CD14-positive monocyte (primary cell): ENCODE measurements at regions not wholly inside any gene's neighbourhood (a gene's known extent, or its start where the extent isn't known, plus 50 kb on each side); places are given as distances from the start of the nearest gene placed in this dataset.

ENCODE experiments used
- DNase-seq, 3 donors: peaks; one replicate each; pipeline ENCODE4 v3.0.0-alpha.2; 2011 to 2022
- H2AFZ ChIP-seq: 2 replicates; pipeline ENCODE4 v1.6.0; 2012; ENCODE audit warnings: mild to moderate bottlenecking, low read depth, low read length, inconsistent platforms; ENCODE audit not compliant: insufficient read depth, poor library complexity, severe bottlenecking
- H3K27ac ChIP-seq, 2 donors: 1 replicate in 1 of 2; 2 replicates in 1 of 2; pipeline ENCODE4 v1.5.1; 2012 to 2013; ENCODE audit warnings: low read length in 2 of 2, control low read depth in 1 of 2, inconsistent platforms in 1 of 2, low read depth in 1 of 2, mild to moderate bottlenecking in 1 of 2
- H3K27me3 ChIP-seq, 2 donors: one replicate each; pipeline versions ENCODE4 v1.6.0 to v1.6.1; 2011 to 2013; ENCODE audit warnings: low read length in 2 of 2; ENCODE audit not compliant: control insufficient read depth in 2 of 2, insufficient read depth in 2 of 2
- H3K36me3 ChIP-seq, 2 donors: replicated peaks in 1 of 2; 1 replicate in 1 of 2; 2 replicates in 1 of 2; pipeline versions ENCODE4 v1.5.1 to v1.6.1; 2012 to 2013; ENCODE audit warnings: low read length in 2 of 2, control low read depth in 1 of 2, inconsistent platforms in 1 of 2, mild to moderate bottlenecking in 1 of 2; ENCODE audit not compliant: insufficient read depth in 2 of 2, control insufficient read depth in 1 of 2
- H3K4me1 ChIP-seq, 2 donors: 1 replicate in 1 of 2; 2 replicates in 1 of 2; pipeline versions ENCODE4 v1.5.1 to v1.6.1; 2012 to 2013; ENCODE audit warnings: low read length in 2 of 2, control low read depth in 1 of 2, inconsistent platforms in 1 of 2, mild to moderate bottlenecking in 1 of 2, moderate library complexity in 1 of 2; ENCODE audit not compliant: insufficient read depth in 2 of 2, control insufficient read depth in 1 of 2
- H3K4me2 ChIP-seq: replicated peaks from 2 replicates; pipeline ENCODE3; 2012; ENCODE audit warnings: low read length, moderate library complexity, mild to moderate bottlenecking; ENCODE audit not compliant: poor library complexity, severe bottlenecking; ENCODE audit errors: extremely low read depth
- H3K4me3 ChIP-seq, 3 experiments: fragments of 200-600 bp in 1 of 3; sonication (generic) in 1 of 3; replicated peaks in 1 of 3; 1 replicate in 2 of 3; 2 replicates in 1 of 3; pipeline ENCODE4 v1.5.1; 2011 to 2013; ENCODE audit warnings: low read length in 3 of 3, mild to moderate bottlenecking in 3 of 3, control low read depth in 2 of 3, low read depth in 2 of 3, inconsistent platforms in 1 of 3, moderate library complexity in 1 of 3
- H3K79me2 ChIP-seq: 2 replicates; pipeline ENCODE4 v1.6.0; 2012; ENCODE audit warnings: mild to moderate bottlenecking, control low read depth, inconsistent platforms, low read length, moderate library complexity; ENCODE audit not compliant: insufficient read depth
- H3K9ac ChIP-seq: 2 replicates; pipeline ENCODE4 v1.6.0; 2017; ENCODE audit warnings: low read length, mild to moderate bottlenecking; ENCODE audit not compliant: insufficient read depth, poor library complexity, severe bottlenecking
- H3K9me3 ChIP-seq, 2 donors: replicated peaks in 1 of 2; 1 replicate in 1 of 2; 2 replicates in 1 of 2; pipeline versions ENCODE4 v1.5.1 to v1.6.1; 2012 to 2013; ENCODE audit warnings: low read length in 2 of 2, control low read depth in 1 of 2; ENCODE audit not compliant: control insufficient read depth in 1 of 2, insufficient read depth in 1 of 2
- H4K20me1 ChIP-seq: 2 replicates; pipeline ENCODE4 v1.6.0; 2012; ENCODE audit warnings: mild to moderate bottlenecking, low read length, control low read depth, moderate library complexity; ENCODE audit not compliant: insufficient read depth
- H3K27ac Mint-ChIP-seq, 7 donors: one replicate each; pipeline ENCODE4 v1.8.0; 2020; ENCODE audit warnings: mild to moderate bottlenecking in 7 of 7, mixed read lengths in 7 of 7, moderate library complexity in 6 of 7, inconsistent platforms in 2 of 7
- H3K27me3 Mint-ChIP-seq, 3 donors: one replicate each; pipeline ENCODE4 v1.8.0; 2021 to 2022; ENCODE audit warnings: low read depth in 3 of 3, mild to moderate bottlenecking in 3 of 3, mixed read lengths in 3 of 3, moderate library complexity in 3 of 3, inconsistent platforms in 1 of 3
- H3K36me3 Mint-ChIP-seq, 2 donors: one replicate each; pipeline ENCODE4 v1.8.0; 2020; ENCODE audit warnings: mixed read lengths in 2 of 2, inconsistent platforms in 1 of 2, mild to moderate bottlenecking in 1 of 2
- H3K4me1 Mint-ChIP-seq: one replicate; pipeline ENCODE4 v1.8.0; 2020; ENCODE audit warnings: mild to moderate bottlenecking, mixed read lengths
- H3K4me3 Mint-ChIP-seq, 2 donors: one replicate each; pipeline ENCODE4 v1.8.0; 2020; ENCODE audit warnings: mild to moderate bottlenecking in 2 of 2, mixed read lengths in 2 of 2, moderate library complexity in 1 of 2
- H3K9me3 Mint-ChIP-seq, 7 donors: one replicate each; pipeline ENCODE4 v1.8.0; 2020 to 2022; ENCODE audit warnings: mixed read lengths in 7 of 7, mild to moderate bottlenecking in 6 of 7, moderate library complexity in 6 of 7, inconsistent platforms in 2 of 7
- intact Hi-C, 2 donors: fragments of 100-400 bp; cut with micrococcal nuclease; formaldehyde crosslinking; loops; one replicate each; pipeline versions ENCODE4 v1.15.0 to v1.15.1; 2023
- TF ChIP-seq, protein P1 (sequence below): fragments of 200-600 bp; IDR thresholded peaks from one replicate; pipeline ENCODE4 v1.8.0; 2022; ENCODE audit warnings: antibody characterized with exemption, mild to moderate bottlenecking

DNA sequence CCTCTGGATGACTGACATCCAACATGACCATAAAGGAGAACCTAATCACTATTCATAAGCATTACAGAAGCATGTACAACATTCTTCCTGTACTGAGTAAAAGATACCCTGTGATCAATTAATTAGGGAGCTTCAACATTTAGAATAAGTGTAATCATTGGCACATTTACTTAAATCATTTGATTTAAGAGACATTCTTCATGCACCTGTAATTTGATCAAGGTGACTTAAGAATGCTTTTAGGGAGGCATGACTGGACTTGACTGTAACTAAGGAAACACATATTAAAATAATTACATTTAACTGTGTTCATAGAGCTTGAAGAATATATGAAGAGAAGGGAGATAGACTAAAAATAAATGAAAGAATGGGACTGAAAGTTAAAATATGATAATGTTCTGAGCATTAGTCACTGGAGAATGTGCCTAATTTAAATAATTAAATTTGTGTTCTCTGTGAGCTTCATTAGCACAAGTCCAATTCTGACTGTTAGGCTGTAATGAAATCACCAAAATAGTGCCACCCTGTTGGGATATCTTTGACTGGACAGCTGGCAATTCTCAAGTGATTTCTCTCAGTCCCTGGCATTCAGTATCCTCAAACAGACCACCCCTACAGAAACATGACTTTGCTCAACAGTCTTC lies 295.5 kb upstream of the ADGRB3 start:
- H3K9ac ChIP-seq: no peak overlapping the region
- intact Hi-C loops: no loop called here
- no peaks in the 10 kb centered on the region for H3K36me3 ChIP-seq
- H2AFZ ChIP-seq: no peak overlapping the region
- no peaks in the 10 kb centered on the region for H3K4me1 Mint-ChIP-seq
- H3K4me2 ChIP-seq: no peak overlapping the region
- no peaks in the 10 kb centered on the region for H3K9me3 ChIP-seq
- H3K36me3 Mint-ChIP-seq: no peaks in the 10 kb centered on the region
- H3K4me3 ChIP-seq: no peak overlapping the region
- no peaks in the 10 kb centered on the region for H3K27me3 Mint-ChIP-seq
- H4K20me1 ChIP-seq: no peaks in the 10 kb centered on the region
- DNase-seq: no peak
- TF ChIP-seq, protein P1, sequence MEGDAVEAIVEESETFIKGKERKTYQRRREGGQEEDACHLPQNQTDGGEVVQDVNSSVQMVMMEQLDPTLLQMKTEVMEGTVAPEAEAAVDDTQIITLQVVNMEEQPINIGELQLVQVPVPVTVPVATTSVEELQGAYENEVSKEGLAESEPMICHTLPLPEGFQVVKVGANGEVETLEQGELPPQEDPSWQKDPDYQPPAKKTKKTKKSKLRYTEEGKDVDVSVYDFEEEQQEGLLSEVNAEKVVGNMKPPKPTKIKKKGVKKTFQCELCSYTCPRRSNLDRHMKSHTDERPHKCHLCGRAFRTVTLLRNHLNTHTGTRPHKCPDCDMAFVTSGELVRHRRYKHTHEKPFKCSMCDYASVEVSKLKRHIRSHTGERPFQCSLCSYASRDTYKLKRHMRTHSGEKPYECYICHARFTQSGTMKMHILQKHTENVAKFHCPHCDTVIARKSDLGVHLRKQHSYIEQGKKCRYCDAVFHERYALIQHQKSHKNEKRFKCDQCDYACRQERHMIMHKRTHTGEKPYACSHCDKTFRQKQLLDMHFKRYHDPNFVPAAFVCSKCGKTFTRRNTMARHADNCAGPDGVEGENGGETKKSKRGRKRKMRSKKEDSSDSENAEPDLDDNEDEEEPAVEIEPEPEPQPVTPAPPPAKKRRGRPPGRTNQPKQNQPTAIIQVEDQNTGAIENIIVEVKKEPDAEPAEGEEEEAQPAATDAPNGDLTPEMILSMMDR: no peak
- H3K27ac Mint-ChIP-seq: no peak overlapping the region
- H3K27me3 ChIP-seq: no peaks in the 10 kb centered on the region
- H3K4me3 Mint-ChIP-seq: no peak overlapping the region
- no peaks in the 10 kb centered on the region for H3K79me2 ChIP-seq
- H3K27ac ChIP-seq: no peak overlapping the region
- H3K9me3 Mint-ChIP-seq: no peaks in the 10 kb centered on the region
- no peaks in the 10 kb centered on the region for H3K4me1 ChIP-seq

DNA sequence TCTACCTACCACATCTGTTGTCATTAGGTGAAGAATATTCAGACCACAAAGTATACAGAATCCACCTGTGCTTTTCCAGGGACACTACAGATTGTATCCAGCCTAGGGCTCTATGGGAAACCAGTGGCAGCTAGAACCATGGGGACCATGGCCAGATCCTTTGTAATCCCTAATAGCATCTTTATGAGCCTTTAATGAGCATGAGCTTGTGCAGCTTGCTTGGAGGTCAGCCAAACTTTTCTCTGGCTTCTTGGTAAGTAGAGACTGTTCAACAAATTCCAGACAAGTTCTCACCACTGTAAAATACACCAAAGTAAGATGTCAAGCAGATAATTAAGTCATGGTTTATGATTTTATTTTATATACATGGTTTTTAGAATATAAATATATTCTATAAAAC lies 301.6 kb upstream of the ADGRB3 start:
- Mint-ChIP-seq H3K36me3 (no peaks in the 10 kb centered on the region), H3K4me3 (no peak overlapping the region), H3K9me3 (peaks cover 0 to 2% (median 0%) of the 10 kb centered on the region in 7 donors), H3K4me1 (no peaks in the 10 kb centered on the region), H3K27me3 (no peaks in the 10 kb centered on the region), H3K27ac (no peak overlapping the region)
- Histone ChIP-seq H3K9me3 (no peaks in the 10 kb centered on the region), H3K9ac (no peak overlapping the region), H3K27me3 (no peaks in the 10 kb centered on the region), H3K36me3 (no peaks in the 10 kb centered on the region), H3K79me2 (no peaks in the 10 kb centered on the region), H3K4me3 (no peak overlapping the region), H4K20me1 (no peaks in the 10 kb centered on the region), H3K4me2 (no peak overlapping the region), H3K4me1 (no peaks in the 10 kb centered on the region), H3K27ac (no peak overlapping the region), H2AFZ (no peak overlapping the region)
- TF ChIP-seq, protein P1: no peak
- DNase-seq: no peak
- intact Hi-C loops: no loop called here
